Spleen (tissue), 11 donors: ENCODE measurements at regions not wholly inside any gene's neighbourhood (a gene's known extent, or its start where the extent isn't known, plus 50 kb on each side); places are given as distances from the start of the nearest gene placed in this dataset.

Experiments
- DNase-seq: peaks from one replicate; pipeline ENCODE4 v3.0.0-alpha.2; 2020
- H3K27ac ChIP-seq, 8 donors: fragments of 200-600 bp; sonication (generic) in 7 of 8; 1 replicate in 4 of 8; 2 replicates in 4 of 8; pipeline versions ENCODE4 v1.5.0 to v1.8.0; 2016 to 2021; ENCODE audit warnings: inconsistent platforms in 4 of 8, mild to moderate bottlenecking in 4 of 8, moderate library complexity in 1 of 8
- H3K27me3 ChIP-seq, 7 donors: fragments of 200-600 bp; sonication (generic) in 6 of 7; replicated peaks in 1 of 7; 1 replicate in 4 of 7; 2 replicates in 3 of 7; pipeline versions ENCODE4 v1.5.0 to v1.8.0; 2016 to 2021; ENCODE audit warnings: inconsistent platforms in 3 of 7, mild to moderate bottlenecking in 1 of 7
- H3K36me3 ChIP-seq, 6 donors: fragments of 200-600 bp; sonication (generic) in 5 of 6; 1 replicate in 4 of 6; 2 replicates in 2 of 6; pipeline versions ENCODE4 v1.5.0 to v1.8.0; 2016 to 2021; ENCODE audit warnings: inconsistent platforms in 2 of 6
- H3K4me1 ChIP-seq, 6 donors: fragments of 200-600 bp; sonication (generic) in 5 of 6; 1 replicate in 3 of 6; 2 replicates in 3 of 6; pipeline versions ENCODE4 v1.5.0 to v1.8.0; 2016 to 2021; ENCODE audit warnings: inconsistent platforms in 3 of 6
- H3K4me3 ChIP-seq, 8 donors: fragments of 200-600 bp; sonication (generic) in 7 of 8; 1 replicate in 4 of 8; 2 replicates in 4 of 8; pipeline versions ENCODE4 v1.5.0 to v1.8.0; 2016 to 2021; ENCODE audit warnings: inconsistent platforms in 4 of 8, mild to moderate bottlenecking in 4 of 8, moderate library complexity in 2 of 8
- H3K9me3 ChIP-seq, 8 donors: fragments of 200-600 bp; sonication (generic) in 7 of 8; 1 replicate in 4 of 8; 2 replicates in 4 of 8; pipeline versions ENCODE4 v1.5.0 to v1.8.0; 2016 to 2021; ENCODE audit warnings: inconsistent platforms in 4 of 8
- POLR2A ChIP-seq, 3 donors: fragments of 450-650 bp; IDR thresholded peaks; one replicate each; pipeline ENCODE4 v1.5.1; 2017; ENCODE audit warnings: antibody characterized with exemption in 3 of 3, mild to moderate bottlenecking in 1 of 3
- POLR2AphosphoS5 ChIP-seq, 3 donors: sonication (generic); formaldehyde crosslinking; IDR thresholded peaks; one replicate each; pipeline ENCODE4 v1.5.1; 2017; ENCODE audit warnings: antibody characterized with exemption in 3 of 3
- WGBS, 5 donors: extraction: QIAGEN DNeasy Blood & Tissue Kit in 3 of 5; methylation state at CpG; one replicate each; pipeline versions ENCODE4 v1.1.5 to v1.1.7; 2013 to 2018; 5-methylcytosine and 5-hydroxymethylcytosine counted together
- intact Hi-C: fragments of 100-400 bp; cut with DNase I; formaldehyde crosslinking; loops from one replicate; pipeline ENCODE4 v1.15.0; 2023; ENCODE audit warnings: low total_unique reads
- TF ChIP-seq, protein P1 (sequence below), 11 experiments: fragments of 200-600 bp in 7 of 11; fragments of 450-650 bp in 4 of 11; sonication (generic) in 4 of 11; IDR thresholded peaks in 8 of 11; conservative IDR thresholded peaks in 3 of 11; 1 replicate in 7 of 11; 2 replicates in 4 of 11; pipeline versions ENCODE4 v1.4.0 to v1.8.0; 2016 to 2021; ENCODE audit warnings: antibody characterized with exemption in 11 of 11, inconsistent platforms in 4 of 11, mild to moderate bottlenecking in 1 of 11
- donor health status: healthy with polysubstance abuse.
- donor health status: DM: no; HTN: no; CAD: no; lungs with moderate emphysema.
- donor health status: DM: no; HTN: no; CAD: no.
- donor health status: Bipolar disorder and iron deficiency.
- donor health status: healthy.
- donor health status: DM: no; HTN: no; CAD: no.
- donor health status: DM: yes; HTN: yes; CAD: no.

DNA sequence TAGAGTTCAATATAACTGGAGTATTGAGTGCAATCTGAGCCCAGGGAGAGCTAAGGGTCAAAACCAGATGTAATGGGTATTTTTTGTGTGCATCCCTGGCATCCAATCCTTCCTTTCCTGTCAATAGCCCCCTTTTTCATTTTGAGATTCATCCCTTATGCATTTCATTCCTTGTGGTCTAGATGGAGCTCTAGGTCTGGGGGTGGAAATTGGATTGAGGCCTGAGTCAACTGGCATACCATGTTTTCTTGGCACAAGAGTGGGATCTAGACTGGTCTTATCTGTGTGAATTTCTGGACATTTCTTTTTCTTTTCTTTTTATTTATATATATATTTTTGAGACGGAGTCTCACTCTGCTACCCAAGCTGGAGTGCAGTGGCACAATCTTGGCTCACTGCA is 67.3 kb upstream of the RAB3GAP2 start:
- Histone ChIP-seq H3K9me3 (no peaks in the 10 kb centered on the region), H3K27me3 (no peaks in the 10 kb centered on the region), H3K4me3 (no peak overlapping the region), H3K36me3 (no peaks in the 10 kb centered on the region), H3K4me1 (peaks cover 0 to 8% (median 0%) of the 10 kb centered on the region in 6 donors), H3K27ac (no peak overlapping the region)
- intact Hi-C loops: no loop called here
- 84 to 100% (median 94%) methylated on average over 1 of the region's 1 CpG for WGBS, 5 donors
- TF ChIP-seq POLR2A (IDR thresholded peaks at IDR 0.05): no peak
- TF ChIP-seq, protein P1, sequence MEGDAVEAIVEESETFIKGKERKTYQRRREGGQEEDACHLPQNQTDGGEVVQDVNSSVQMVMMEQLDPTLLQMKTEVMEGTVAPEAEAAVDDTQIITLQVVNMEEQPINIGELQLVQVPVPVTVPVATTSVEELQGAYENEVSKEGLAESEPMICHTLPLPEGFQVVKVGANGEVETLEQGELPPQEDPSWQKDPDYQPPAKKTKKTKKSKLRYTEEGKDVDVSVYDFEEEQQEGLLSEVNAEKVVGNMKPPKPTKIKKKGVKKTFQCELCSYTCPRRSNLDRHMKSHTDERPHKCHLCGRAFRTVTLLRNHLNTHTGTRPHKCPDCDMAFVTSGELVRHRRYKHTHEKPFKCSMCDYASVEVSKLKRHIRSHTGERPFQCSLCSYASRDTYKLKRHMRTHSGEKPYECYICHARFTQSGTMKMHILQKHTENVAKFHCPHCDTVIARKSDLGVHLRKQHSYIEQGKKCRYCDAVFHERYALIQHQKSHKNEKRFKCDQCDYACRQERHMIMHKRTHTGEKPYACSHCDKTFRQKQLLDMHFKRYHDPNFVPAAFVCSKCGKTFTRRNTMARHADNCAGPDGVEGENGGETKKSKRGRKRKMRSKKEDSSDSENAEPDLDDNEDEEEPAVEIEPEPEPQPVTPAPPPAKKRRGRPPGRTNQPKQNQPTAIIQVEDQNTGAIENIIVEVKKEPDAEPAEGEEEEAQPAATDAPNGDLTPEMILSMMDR (IDR thresholded peaks at IDR 0.05 in 8 of 11, conservative IDR thresholded peaks at IDR 0.05 in 3 of 11): no peak
- no peak for TF ChIP-seq POLR2AphosphoS5 (IDR thresholded peaks at IDR 0.05)
- no peak for DNase-seq

DNA sequence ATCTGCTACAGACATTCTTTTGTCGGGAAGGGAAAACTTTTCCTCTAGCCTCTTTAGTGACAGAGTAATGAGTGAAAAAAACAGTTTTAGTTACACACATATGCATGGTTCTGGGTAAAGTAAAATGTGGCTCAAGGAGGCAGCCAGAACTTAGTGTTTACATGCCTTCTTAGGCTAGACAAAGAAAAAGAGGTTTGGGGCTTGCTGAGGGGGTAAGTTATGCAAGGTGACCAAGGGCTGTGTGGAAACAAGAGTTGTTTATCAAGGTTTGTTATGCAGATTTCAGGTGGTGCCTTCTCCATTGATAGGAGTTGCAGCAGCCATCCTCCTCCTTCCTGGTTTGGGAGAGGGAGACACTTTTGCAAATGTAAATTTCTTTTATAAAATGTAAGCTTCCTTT is 66.5 kb upstream of the RAB3GAP2 start:
- Histone ChIP-seq H3K36me3 (no peaks in the 10 kb centered on the region), H3K27me3 (no peaks in the 10 kb centered on the region), H3K4me3 (no peak overlapping the region), H3K27ac (no peak overlapping the region), H3K9me3 (no peaks in the 10 kb centered on the region), H3K4me1 (peaks cover 0 to 8% (median 0%) of the 10 kb centered on the region in 6 donors)
- DNase-seq: no peak
- intact Hi-C loops: no loop called here
- TF ChIP-seq, protein P1 (IDR thresholded peaks at IDR 0.05 in 8 of 11, conservative IDR thresholded peaks at IDR 0.05 in 3 of 11): no peak
- no peak for TF ChIP-seq POLR2A (IDR thresholded peaks at IDR 0.05)
- no peak for TF ChIP-seq POLR2AphosphoS5 (IDR thresholded peaks at IDR 0.05)
- WGBS, 5 donors: 73 to 97% (median 93%) methylated on average over 1 of the region's 1 CpG

DNA sequence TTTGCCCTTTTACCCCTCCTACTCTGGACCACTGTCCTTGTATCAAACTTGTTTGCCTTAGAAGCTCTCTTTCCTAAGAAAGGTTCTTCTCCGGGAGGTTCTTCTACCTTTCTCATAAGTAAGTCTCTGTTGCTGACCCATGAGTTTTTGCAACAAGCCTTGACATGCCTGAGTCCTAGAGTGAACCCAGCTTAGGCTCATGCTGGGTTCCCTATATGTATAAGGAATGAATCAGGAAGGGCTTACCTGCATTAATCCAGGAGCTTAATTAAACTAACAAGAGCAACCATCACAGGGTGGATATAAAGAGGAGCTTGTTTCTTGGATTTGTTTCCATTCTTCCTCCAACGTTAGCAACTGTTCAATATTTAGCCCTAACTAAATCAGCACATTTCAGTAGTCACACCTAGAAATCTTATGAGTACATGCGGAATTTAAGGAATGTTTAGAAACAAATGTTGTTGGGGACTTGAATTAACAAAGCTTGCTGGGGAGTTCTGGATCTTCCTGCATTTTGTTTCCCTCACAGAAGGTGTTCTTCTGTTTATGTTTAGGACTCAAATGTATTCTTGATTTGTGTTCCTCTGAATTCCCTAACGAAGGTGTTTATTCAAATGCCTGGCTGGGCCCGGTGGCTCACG is 64.3 kb upstream of the RAB3GAP2 start:
- Histone ChIP-seq H3K27me3 (no peaks in the 10 kb centered on the region), H3K36me3 (no peaks in the 10 kb centered on the region), H3K27ac (no peak overlapping the region), H3K9me3 (no peaks in the 10 kb centered on the region), H3K4me1 (peaks cover 0 to 8% (median 0%) of the 10 kb centered on the region in 6 donors), H3K4me3 (no peak overlapping the region)
- intact Hi-C loops: no loop called here
- no peak for TF ChIP-seq POLR2AphosphoS5 (IDR thresholded peaks at IDR 0.05)
- TF ChIP-seq POLR2A (IDR thresholded peaks at IDR 0.05): no peak
- TF ChIP-seq, protein P1 (IDR thresholded peaks at IDR 0.05 in 8 of 11, conservative IDR thresholded peaks at IDR 0.05 in 3 of 11): no peak
- 87 to 90% (median 89%) methylated on average over 6 of the region's 6 CpGs for WGBS, 5 donors
- DNase-seq: no peak

DNA sequence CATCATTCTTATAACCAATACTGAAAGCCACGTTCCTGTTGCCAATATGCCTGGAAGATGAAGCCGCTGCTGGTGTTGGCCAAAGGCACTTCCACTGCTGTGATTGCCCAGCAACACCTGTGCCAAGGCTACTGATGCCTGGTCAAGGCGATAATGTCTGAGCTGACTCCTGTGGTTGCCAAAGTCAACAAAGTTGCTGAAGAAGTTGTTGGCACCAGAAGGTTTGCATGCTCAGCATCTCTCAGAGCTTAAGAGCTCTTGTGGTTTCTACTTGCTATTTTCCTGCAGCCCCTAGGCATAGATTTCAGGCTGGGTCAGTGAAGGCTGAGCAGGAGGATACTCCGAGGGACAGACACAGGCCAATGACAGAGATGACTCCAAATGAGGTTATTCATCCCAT is 63.4 kb upstream of the RAB3GAP2 start:
- Histone ChIP-seq H3K36me3 (no peaks in the 10 kb centered on the region), H3K27ac (no peak overlapping the region), H3K4me3 (no peak overlapping the region), H3K4me1 (peaks cover 0 to 8% (median 0%) of the 10 kb centered on the region in 6 donors), H3K27me3 (no peaks in the 10 kb centered on the region), H3K9me3 (no peaks in the 10 kb centered on the region)
- intact Hi-C loops: no loop called here
- no peak for TF ChIP-seq POLR2AphosphoS5 (IDR thresholded peaks at IDR 0.05)
- WGBS, 5 donors: 81 to 96% (median 91%) methylated on average over 4 of the region's 4 CpGs
- DNase-seq: no peak
